GM23248 (cell line): ENCODE measurements at regions not wholly inside any gene's neighbourhood (a gene's known extent, or its start where the extent isn't known, plus 50 kb on each side); places are given as distances from the start of the nearest gene placed in this dataset.

Source experiments
- EZH2 ChIP-seq: fragments of 200-600 bp; sonication (generic); IDR thresholded peaks from 2 replicates; pipeline ENCODE4 v1.6.1; 2018; ENCODE audit warnings: antibody characterized with exemption, mild to moderate bottlenecking; ENCODE audit not compliant: insufficient read depth, poor library complexity, severe bottlenecking
- EZH2phosphoT487 ChIP-seq: fragments of 200-600 bp; sonication (generic); IDR thresholded peaks from 2 replicates; pipeline ENCODE4 v1.6.1; 2018; ENCODE audit warnings: antibody characterized with exemption, moderate library complexity, mild to moderate bottlenecking, low read depth; ENCODE audit not compliant: insufficient read depth

GRCh38 chr9:89695441-89695891 lies 90.7 kb downstream of the GADD45G start:
- TF ChIP-seq EZH2 (no peak), EZH2phosphoT487 (no peak)
